HG02852 (cell line): ENCODE measurements at regions not wholly inside any gene's neighbourhood (a gene's known extent, or its start where the extent isn't known, plus 50 kb on each side); places are given as distances from the start of the nearest gene placed in this dataset.

Experiments used
- ATAC-seq: cut with Tn5 transposase; IDR thresholded peaks from one replicate; pipeline ENCODE4 v1.9.1; 2021; ENCODE audit warnings: mild to moderate bottlenecking, moderate library complexity; ENCODE audit not compliant: unreplicated experiment

- ATAC-seq, result no peak
Observed at GRCh38 chr21:35770101-35770945, 290.0 kb downstream of the SETD4 start.

GRCh38 chr21:35768187-35768586 is 292.1 kb downstream of the SETD4 start:
- no peak for ATAC-seq

GRCh38 chr21:35764586-35764985 is 295.7 kb downstream of the SETD4 start:
- no peak for ATAC-seq

- no peak for ATAC-seq
Observed at GRCh38 chr21:35764077-35764476, 296.2 kb downstream of the SETD4 start.

- no peak for ATAC-seq
Observed at GRCh38 chr21:35754583-35754982, 305.7 kb downstream of the SETD4 start.

- ATAC-seq, result no peak
Observed at GRCh38 chr21:35753308-35753707, 307.0 kb downstream of the SETD4 start.

- no peak for ATAC-seq
Observed at GRCh38 chr21:35751171-35751570, 309.2 kb downstream of the SETD4 start.

- no peak for ATAC-seq
Observed at GRCh38 chr21:35749904-35750303, 310.4 kb downstream of the SETD4 start.

GRCh38 chr21:35748678-35749314 is 311.5 kb downstream of the SETD4 start:
- ATAC-seq, result no peak

- no peak for ATAC-seq
Observed at GRCh38 chr21:35743571-35743970, 316.8 kb downstream of the SETD4 start.

- ATAC-seq, result no peak
Observed at GRCh38 chr21:35738347-35738961, 321.9 kb downstream of the SETD4 start.

- no peak for ATAC-seq
Observed at GRCh38 chr21:35737899-35738346, 322.4 kb downstream of the SETD4 start.

- no peak for ATAC-seq
Observed at GRCh38 chr21:35737449-35737848, 322.9 kb downstream of the SETD4 start.

GRCh38 chr21:35732788-35733187 is 327.5 kb downstream of the SETD4 start:
- no peak for ATAC-seq

GRCh38 chr21:35730325-35730724 is 330.0 kb downstream of the SETD4 start:
- ATAC-seq, result no peak

GRCh38 chr21:35727830-35728229 is 332.5 kb downstream of the SETD4 start:
- ATAC-seq, result no peak

GRCh38 chr21:35724156-35724555 is 336.2 kb downstream of the SETD4 start:
- no peak for ATAC-seq

GRCh38 chr21:35721701-35722100 is 338.6 kb downstream of the SETD4 start:
- ATAC-seq, result no peak

GRCh38 chr21:35720208-35720731 is 340.1 kb downstream of the SETD4 start:
- ATAC-seq, result no peak

GRCh38 chr21:35719080-35719479 is 341.2 kb downstream of the SETD4 start:
- ATAC-seq, result no peak

- no peak for ATAC-seq
Observed at GRCh38 chr21:35716876-35717565, 343.3 kb downstream of the SETD4 start.
